HPDE6-E6E7 (cell line): ENCODE measurements at regions not wholly inside any gene's neighbourhood (a gene's known extent, or its start where the extent isn't known, plus 50 kb on each side); places are given as distances from the start of the nearest gene placed in this dataset.
A peak's percentile ranks its signal among the peaks of the same experiment; 100 is the strongest.

Experiments used
- DNase-seq: peaks from one replicate; pipeline ENCODE4 v3.0.0; 2011; ENCODE audit warnings: missing footprints; ENCODE audit errors: extremely low spot score

- DNase-seq: no peak
These were observed 360.9 kb downstream of the RPL10L start for GRCh38 chr14:46290706-46291105.

GRCh38 chr14:46279776-46280175, 371.8 kb downstream of the RPL10L start:
- DNase-seq: no peak

- no peak for DNase-seq
These were observed 372.3 kb downstream of the RPL10L start for GRCh38 chr14:46279327-46279726.

- DNase-seq: no peak
These were observed 392.0 kb downstream of the RPL10L start for GRCh38 chr14:46259536-46259935.

DNA sequence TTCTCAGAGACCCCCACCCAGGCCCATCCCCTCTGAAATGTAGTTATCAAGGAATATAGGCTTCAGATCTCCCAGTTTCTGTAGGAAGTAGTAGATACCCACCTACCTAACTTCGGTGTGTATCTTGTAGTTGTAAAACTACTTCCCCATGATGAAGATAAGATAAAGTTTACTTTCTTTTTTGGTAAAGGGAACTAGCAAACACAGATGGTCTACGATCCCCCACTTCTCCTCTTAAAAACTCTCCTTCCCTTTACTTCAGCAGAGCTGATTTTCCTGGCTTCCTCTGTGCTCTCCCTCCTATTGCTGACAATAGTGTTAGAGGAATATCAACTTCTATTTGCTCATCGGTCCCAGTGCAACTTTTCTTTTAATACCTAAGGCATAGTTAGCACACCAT, 395.2 kb downstream of the RPL10L start:
- no peak for DNase-seq

- peak; percentile 4 for DNase-seq
These were observed 401.4 kb downstream of the RPL10L start for GRCh38 chr14:46250113-46250703.

GRCh38 chr14:46248001-46248630, 403.5 kb downstream of the RPL10L start:
- no peak for DNase-seq

GRCh38 chr14:46245276-46245675, 406.3 kb downstream of the RPL10L start:
- no peak for DNase-seq

GRCh38 chr14:46233786-46234185, 417.8 kb downstream of the RPL10L start:
- no peak for DNase-seq

- no peak for DNase-seq
These were observed 421.0 kb downstream of the RPL10L start for GRCh38 chr14:46230540-46230939.

GRCh38 chr14:46215801-46216200, 435.8 kb downstream of the RPL10L start:
- DNase-seq: no peak

GRCh38 chr14:46198676-46199075, 452.9 kb downstream of the RPL10L start:
- DNase-seq: no peak

DNA sequence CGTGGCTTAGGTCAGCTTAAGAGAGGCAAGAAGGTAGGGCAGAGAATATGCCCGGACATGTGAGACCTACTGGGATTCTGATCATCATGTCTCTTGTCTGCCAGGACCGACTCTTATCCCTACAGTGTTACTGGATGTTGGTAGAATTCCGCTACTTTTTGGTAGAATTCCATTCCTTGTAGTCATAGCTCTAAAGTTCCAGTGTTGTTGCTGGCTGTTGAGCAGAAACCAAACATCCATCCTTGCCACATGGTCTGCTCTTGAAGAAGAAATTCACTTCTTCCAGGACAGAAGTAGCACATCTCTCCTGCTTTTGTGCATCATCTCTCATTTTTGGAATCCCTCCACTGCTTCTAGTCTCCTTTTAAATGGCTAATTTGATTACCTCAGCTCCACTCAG, 453.7 kb downstream of the RPL10L start:
- DNase-seq: no peak
